Hematopoietic multipotent progenitor cell treated with erythropoietin and hydrocortisone succinate and interleukin-3 and kit ligand, for 4 days (in vitro differentiated cells): ENCODE measurements at regions not wholly inside any gene's neighbourhood (a gene's known extent, or its start where the extent isn't known, plus 50 kb on each side); places are given as distances from the start of the nearest gene placed in this dataset.

ENCODE experiments used
- DNase-seq: peaks from one replicate; pipeline ENCODE4 v3.0.0-alpha.2; 2015

GRCh38 chr16:20259541-20259940 lies 67.8 kb downstream of the GP2 start:
- DNase-seq, result no peak

DNA sequence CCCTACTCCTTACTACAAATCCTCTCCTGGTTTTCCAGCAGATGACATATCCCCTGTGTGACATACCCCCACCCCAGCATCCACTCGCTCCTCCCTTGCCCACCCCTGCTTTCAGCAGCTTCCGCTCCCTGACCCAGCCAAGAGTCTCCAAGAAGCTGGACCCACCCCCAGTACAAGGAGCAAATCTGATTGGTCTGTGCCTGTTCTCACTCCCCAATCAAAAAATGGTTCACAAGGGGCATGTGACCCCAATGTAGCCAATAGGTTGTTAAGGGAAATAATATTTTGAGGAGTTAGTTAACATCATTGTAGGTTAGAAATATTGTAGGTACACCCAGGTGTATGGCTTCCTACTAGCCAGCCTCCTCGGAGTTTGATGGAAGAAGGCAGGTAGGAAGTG lies 70.1 kb downstream of the GP2 start:
- no peak for DNase-seq

GRCh38 chr16:20255002-20255401 lies 72.3 kb downstream of the GP2 start:
- no peak for DNase-seq

- DNase-seq, result no peak
Observed at GRCh38 chr16:20253825-20254224, 73.5 kb downstream of the GP2 start.

DNA sequence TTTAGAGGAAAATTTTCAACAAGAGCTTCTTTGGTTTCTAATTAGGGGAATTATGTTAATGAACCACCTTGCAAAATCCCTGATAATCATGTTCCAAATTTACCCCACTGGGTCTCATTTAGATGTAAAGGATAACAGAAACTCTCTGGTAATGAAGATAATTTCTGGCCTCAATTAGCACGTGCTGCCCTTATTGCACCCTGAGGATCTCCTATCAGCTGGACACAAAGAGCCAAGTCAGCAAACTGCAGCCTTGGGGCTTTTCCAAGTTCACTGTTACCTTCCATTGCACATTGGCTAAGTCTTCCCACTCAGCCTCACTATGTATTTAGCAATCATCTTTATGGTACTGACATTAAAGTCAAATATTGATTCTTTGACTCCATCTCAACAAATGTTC lies 78.1 kb downstream of the GP2 start:
- DNase-seq, result no peak

DNA sequence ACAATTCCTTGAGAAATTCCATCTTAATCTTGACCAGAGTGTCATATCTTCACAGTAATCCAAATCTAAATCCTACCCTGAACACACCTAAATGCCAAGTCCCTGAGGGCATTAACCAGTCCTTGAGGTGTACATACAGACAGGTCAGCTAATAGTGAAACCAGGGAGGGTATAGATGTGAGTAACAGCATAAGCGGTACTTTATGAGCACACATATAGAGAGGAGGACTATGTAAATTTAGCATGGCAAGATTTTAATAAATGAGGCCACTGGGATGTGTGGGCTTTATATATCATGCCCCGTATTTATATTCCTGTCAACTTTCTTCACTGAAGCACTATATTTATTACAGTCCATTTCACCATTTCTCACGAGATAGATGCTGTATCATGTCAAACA lies 80.2 kb downstream of the GP2 start:
- DNase-seq, result no peak

GRCh38 chr16:20243731-20244281 lies 83.5 kb downstream of the GP2 start:
- peak; percentile 23 for DNase-seq

GRCh38 chr16:20242568-20243255 lies 84.6 kb downstream of the GP2 start:
- no peak for DNase-seq

- DNase-seq, result no peak
Observed at GRCh38 chr16:20241321-20241720, 86.0 kb downstream of the GP2 start.

GRCh38 chr16:20236579-20237289 lies 90.6 kb downstream of the GP2 start:
- DNase-seq, result no peak

DNA sequence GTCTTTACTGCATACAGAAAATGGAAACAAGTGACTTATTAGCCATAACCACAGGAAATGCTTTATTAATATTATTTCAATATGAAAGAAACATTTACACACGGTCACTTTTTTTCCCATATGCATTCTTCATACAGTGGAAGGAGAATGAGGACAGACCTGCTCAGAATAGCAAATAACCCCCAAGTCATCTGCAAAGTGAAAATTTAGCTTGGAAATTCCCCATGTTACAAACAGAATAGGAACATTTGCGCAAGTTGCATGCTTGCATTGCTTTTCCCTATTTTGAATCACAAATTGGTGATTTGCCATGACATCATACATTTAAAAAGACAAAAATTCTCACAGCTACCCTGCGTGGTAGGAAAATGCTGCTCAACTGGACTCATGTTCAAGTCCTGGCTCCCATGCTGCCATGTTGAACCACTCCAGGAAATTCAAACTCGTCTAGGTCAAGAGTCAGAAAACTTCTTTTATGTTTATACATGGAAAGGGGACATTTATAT lies 102.0 kb downstream of the GP2 start:
- no peak for DNase-seq

- DNase-seq, result no peak
Observed at GRCh38 chr16:20221208-20221607, 106.1 kb downstream of the GP2 start.

GRCh38 chr16:20218093-20218492 lies 109.2 kb downstream of the GP2 start:
- DNase-seq, result no peak

- no peak for DNase-seq
Observed at GRCh38 chr16:20216591-20217217, 110.6 kb downstream of the GP2 start.

- no peak for DNase-seq
Observed at GRCh38 chr16:20214401-20214800, 112.9 kb downstream of the GP2 start.

- no peak for DNase-seq
Observed at GRCh38 chr16:20203272-20203671, 124.0 kb downstream of the GP2 start.

- DNase-seq, result no peak
Observed at GRCh38 chr16:20202747-20203146, 124.6 kb downstream of the GP2 start.

DNA sequence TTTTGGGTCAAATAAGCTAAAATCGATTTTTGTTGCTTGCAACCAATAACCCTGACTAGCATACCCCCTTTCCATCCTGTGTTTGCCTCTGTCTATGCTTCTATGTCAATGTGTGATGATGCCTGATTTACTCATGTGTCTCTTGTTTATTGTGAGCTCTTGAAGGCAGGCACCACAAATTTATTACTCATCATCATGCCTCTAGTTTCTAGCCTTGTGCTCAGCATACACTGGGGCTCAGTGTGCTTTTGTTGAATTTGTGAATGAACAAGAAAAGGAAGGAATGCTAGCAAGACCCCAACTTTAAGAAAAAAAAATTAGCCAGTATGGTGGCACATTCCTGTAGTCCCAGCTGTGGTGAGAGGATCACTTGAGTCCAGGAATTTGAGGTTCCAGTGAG lies 119.1 kb upstream of the GPR139 start:
- DNase-seq, result no peak

DNA sequence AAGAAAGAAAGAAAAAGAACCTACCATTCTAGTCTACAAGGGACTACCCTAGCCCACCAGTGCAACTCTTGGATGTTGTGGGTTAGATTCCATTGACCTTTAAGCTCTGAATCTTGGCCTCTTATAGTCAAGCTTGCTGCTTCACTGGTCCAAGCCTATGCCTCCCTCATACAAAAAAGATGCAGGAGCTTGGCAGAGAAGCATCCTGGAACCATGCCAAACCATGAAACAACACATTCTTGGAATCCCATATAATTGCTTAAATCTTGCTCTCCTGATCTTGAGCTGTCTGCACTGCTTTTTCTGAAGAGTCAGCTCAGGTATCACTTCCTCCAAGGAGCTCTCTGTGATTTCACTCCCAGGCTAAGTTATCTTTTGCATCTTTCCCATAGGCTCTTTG lies 117.9 kb upstream of the GPR139 start:
- DNase-seq, result no peak

DNA sequence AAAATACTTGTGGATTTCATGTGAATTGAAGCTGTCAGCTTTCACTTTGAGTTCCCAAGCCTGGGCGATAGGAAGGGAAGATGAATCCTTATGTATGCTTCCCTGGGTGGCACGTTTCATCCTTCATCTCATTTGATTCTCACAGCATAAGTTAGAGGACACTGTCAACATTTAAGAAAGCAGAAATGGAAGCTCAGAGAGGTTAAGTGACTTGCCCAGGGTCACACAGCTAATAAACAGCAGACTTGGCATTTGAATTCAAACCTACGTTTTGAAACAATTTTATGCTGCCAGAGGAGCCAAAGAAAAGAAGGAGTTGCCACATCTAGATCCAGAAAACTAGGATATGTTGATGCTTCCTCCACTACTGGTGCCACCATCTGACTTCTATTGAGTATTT lies 108.3 kb upstream of the GPR139 start:
- DNase-seq, result no peak

DNA sequence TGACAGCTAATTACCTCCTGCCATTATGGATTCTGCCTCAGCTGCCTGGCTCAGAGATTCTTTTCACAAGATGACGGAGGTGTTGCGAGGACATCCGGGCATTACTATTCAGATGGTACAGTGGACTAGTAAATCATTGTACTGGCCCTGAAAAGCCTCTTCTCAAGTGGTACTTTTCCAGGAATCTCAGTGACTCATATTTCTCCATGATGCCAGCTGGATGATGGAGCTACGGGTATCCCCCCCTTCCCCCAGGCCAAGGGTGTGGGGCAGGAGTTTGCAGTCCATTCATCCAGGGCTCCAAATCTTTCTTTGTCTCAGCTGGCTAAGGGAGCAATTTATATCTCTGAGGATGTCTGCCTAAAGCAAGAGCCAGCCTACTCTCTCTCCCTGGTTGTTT lies 107.7 kb upstream of the GPR139 start:
- DNase-seq, result no peak

GRCh38 chr16:20178297-20178696 lies 104.6 kb upstream of the GPR139 start:
- no peak for DNase-seq

- no peak for DNase-seq
Observed at GRCh38 chr16:20175358-20175757, 101.7 kb upstream of the GPR139 start.

GRCh38 chr16:20167323-20167722 lies 93.6 kb upstream of the GPR139 start:
- DNase-seq, result no peak
